IMR-90 (cell line): ENCODE measurements at regions not wholly inside any gene's neighbourhood (a gene's known extent, or its start where the extent isn't known, plus 50 kb on each side); places are given as distances from the start of the nearest gene placed in this dataset.

Experiments
- ATAC-seq: fragments of 200-7000 bp; cut with Tn5 transposase; 2 replicates; pipeline ENCODE4 v1.9.1; 2020; ENCODE audit warnings: low read depth, mild to moderate bottlenecking, moderate library complexity
- BruUV-seq: library from RNA; stranded (reverse); fragments of 400-500 nt; replicated peaks from 2 replicates; lab custom pipeline; 2021; lab: Mats Ljungman, UMichigan
- CTCF ChIA-PET: fragments of 300-600 bp; formaldehyde crosslinking; extraction: SDS; loops from one replicate; lab custom pipeline; 2021; ENCODE audit warnings: antibody characterized with exemption; lab: Yijun Ruan, JAX
- POLR2A ChIA-PET: fragments of 300-600 bp; sonication (Branson Sonifier 250); formaldehyde crosslinking; loops from one replicate; lab custom pipeline; 2022; ENCODE audit warnings: antibody characterized with exemption; ENCODE audit not compliant: unreplicated experiment; lab: Charles Lee
- DNase-seq: peaks from one replicate; pipeline ENCODE4 v3.0.0; 2013
- H2AFZ ChIP-seq: replicated peaks from 2 replicates; pipeline ENCODE3; 2013; ENCODE audit warnings: low read length, mild to moderate bottlenecking; ENCODE audit not compliant: poor library complexity
- H2AK5ac ChIP-seq: 2 replicates; pipeline ENCODE4 v1.6.1; 2013; ENCODE audit warnings: low read depth, low read length, inconsistent platforms
- H2AK9ac ChIP-seq: replicated peaks from 2 replicates; pipeline ENCODE3; 2013; ENCODE audit warnings: mild to moderate bottlenecking, low read depth, low read length, moderate library complexity; ENCODE audit not compliant: poor library complexity
- H2BK120ac ChIP-seq: 2 replicates; pipeline ENCODE4 v1.6.1; 2013; ENCODE audit warnings: low read depth, low read length, inconsistent platforms
- H2BK15ac ChIP-seq: 3 replicates; pipeline ENCODE4 v1.6.1; 2013; ENCODE audit warnings: low read depth, low read length, inconsistent platforms
- H2BK20ac ChIP-seq: 2 replicates; pipeline ENCODE4 v1.6.1; 2013; ENCODE audit warnings: low read depth, mild to moderate bottlenecking, inconsistent platforms, low read length, moderate library complexity
- H2BK5ac ChIP-seq: 2 replicates; pipeline ENCODE4 v1.6.1; 2013; ENCODE audit warnings: mild to moderate bottlenecking, low read depth, low read length, inconsistent platforms; ENCODE audit not compliant: poor library complexity, severe bottlenecking
- H3K14ac ChIP-seq: replicated peaks from 2 replicates; pipeline ENCODE4 v1.6.1; 2013; ENCODE audit warnings: low read depth, low read length, inconsistent platforms
- H3K18ac ChIP-seq: 2 replicates; pipeline ENCODE4 v1.6.1; 2013; ENCODE audit warnings: low read depth, low read length, control low read depth
- H3K23ac ChIP-seq: 2 replicates; pipeline ENCODE4 v1.6.1; 2013; ENCODE audit warnings: low read depth, low read length, inconsistent platforms
- H3K27ac ChIP-seq: 2 replicates; pipeline ENCODE4 v1.5.1; 2013; ENCODE audit warnings: mild to moderate bottlenecking, control low read depth, low read length; ENCODE audit not compliant: insufficient read depth
- H3K27me3 ChIP-seq: 2 replicates; pipeline ENCODE4 v1.6.1; 2013; ENCODE audit warnings: low read length; ENCODE audit not compliant: control insufficient read depth, insufficient read depth
- H3K36me3 ChIP-seq: 2 replicates; pipeline ENCODE4 v1.6.1; 2013; ENCODE audit warnings: low read length, mixed read lengths; ENCODE audit not compliant: control insufficient read depth, insufficient read depth
- H3K4ac ChIP-seq: 2 replicates; pipeline ENCODE4 v1.6.1; 2013; ENCODE audit warnings: low read depth, low read length, inconsistent platforms
- H3K4me1 ChIP-seq: 2 replicates; pipeline ENCODE4 v1.6.1; 2013; ENCODE audit warnings: low read length, mixed read lengths; ENCODE audit not compliant: control insufficient read depth, insufficient read depth
- H3K4me2 ChIP-seq: 2 replicates; pipeline ENCODE4 v1.6.1; 2013; ENCODE audit warnings: low read depth, mild to moderate bottlenecking, control low read depth, low read length, moderate library complexity
- H3K4me3 ChIP-seq: 2 replicates; pipeline ENCODE4 v1.5.1; 2013; ENCODE audit warnings: low read depth, mild to moderate bottlenecking, control low read depth, low read length, moderate library complexity; ENCODE audit not compliant: insufficient read depth
- H3K56ac ChIP-seq: 2 replicates; pipeline ENCODE4 v1.6.1; 2013; ENCODE audit warnings: low read length, inconsistent platforms; ENCODE audit not compliant: insufficient read depth; ENCODE audit errors: extremely low read depth
- H3K79me1 ChIP-seq, 2 experiments: 2 replicates each; pipeline ENCODE4 v1.6.1; 2013; ENCODE audit warnings: low read length in 2 of 2, inconsistent platforms in 1 of 2, low read depth in 1 of 2
- H3K9ac ChIP-seq: 2 replicates; pipeline ENCODE4 v1.6.1; 2013; ENCODE audit warnings: low read depth, low read length, control low read depth
- H3K9me1 ChIP-seq: 2 replicates; pipeline ENCODE4 v1.6.1; 2013; ENCODE audit warnings: low read length, inconsistent platforms; ENCODE audit not compliant: insufficient read depth
- H3K9me3 ChIP-seq: 2 replicates; pipeline ENCODE4 v1.6.1; 2013; ENCODE audit warnings: low read length; ENCODE audit not compliant: control insufficient read depth, insufficient read depth
- H4K20me1 ChIP-seq: 2 replicates; pipeline ENCODE4 v1.6.1; 2013; ENCODE audit warnings: low read length, inconsistent platforms; ENCODE audit not compliant: insufficient read depth
- H4K5ac ChIP-seq: 2 replicates; pipeline ENCODE4 v1.6.1; 2013; ENCODE audit warnings: mild to moderate bottlenecking, low read depth, low read length, control low read depth
- H4K8ac ChIP-seq, 2 experiments: 2 replicates each; pipeline ENCODE4 v1.6.1; 2013; ENCODE audit warnings: low read depth in 2 of 2, low read length in 2 of 2, control low read depth in 1 of 2, inconsistent platforms in 1 of 2
- H4K91ac ChIP-seq: 2 replicates; pipeline ENCODE4 v1.6.1; 2013; ENCODE audit warnings: low read depth, low read length, inconsistent platforms; ENCODE audit not compliant: insufficient read depth
- BHLHE40 ChIP-seq: fragments of 150-350 bp; IDR thresholded peaks from 2 replicates; pipeline ENCODE4 v1.6.1; 2016; ENCODE audit warnings: mild to moderate bottlenecking, low read depth, low read length
- CEBPB ChIP-seq: IDR thresholded peaks from 2 replicates; pipeline ENCODE4 v1.6.1; 2012; ENCODE audit warnings: low read depth, low read length, improper control_type of control experiment
- CHD1 ChIP-seq: IDR thresholded peaks from 2 replicates; pipeline ENCODE4 v1.6.1; 2012; ENCODE audit warnings: low read depth, low read length, improper control_type of control experiment
- MAFK ChIP-seq: IDR thresholded peaks from 2 replicates; pipeline ENCODE4 v1.6.1; 2012; ENCODE audit warnings: low read depth, low read length, improper control_type of control experiment
- NFE2L2 ChIP-seq: fragments of 150-350 bp; IDR thresholded peaks from 2 replicates; pipeline ENCODE4 v1.6.1; 2016; ENCODE audit warnings: low read depth, mild to moderate bottlenecking, low read length
- RAD21 ChIP-seq: IDR thresholded peaks from 2 replicates; pipeline ENCODE4 v1.6.1; 2012; ENCODE audit warnings: low read length, improper control_type of control experiment
- WGBS, 2 experiments: methylation state at CpG; one replicate each; pipeline versions ENCODE4 v1.1.5 to v1.1.7; 2013; ENCODE audit warnings: missing lambda C conversion rate in 2 of 2; ENCODE audit not compliant: insufficient read length in 1 of 2; ENCODE audit errors: extremely low coverage in 2 of 2; 5-methylcytosine and 5-hydroxymethylcytosine counted together
- dilution Hi-C: fragments of 300-500 bp; cut with HindIII; formaldehyde crosslinking; loops from one replicate; pipeline ENCODE4 v1.14.3; 2018; ENCODE audit warnings: low sequenced_read_pairs; ENCODE audit not compliant: unreplicated experiment
- in situ Hi-C: fragments of 300-500 bp; cut with MboI; formaldehyde crosslinking; loops from 3 replicates; pipeline ENCODE4 v1.14.3; 2019; ENCODE audit warnings: low sequenced_read_pairs, inconsistent platforms, mixed read lengths
- intact Hi-C: fragments of 100-400 bp; cut with micrococcal nuclease; formaldehyde crosslinking; loops from 2 replicates; pipeline ENCODE4 v1.10.0; 2022
- TF ChIP-seq, protein P1 (sequence below): fragments of 150-350 bp; IDR thresholded peaks from 2 replicates; pipeline ENCODE4 v1.6.1; 2016; ENCODE audit warnings: low read depth, mild to moderate bottlenecking, low read length, moderate library complexity, borderline replicate concordance

DNA sequence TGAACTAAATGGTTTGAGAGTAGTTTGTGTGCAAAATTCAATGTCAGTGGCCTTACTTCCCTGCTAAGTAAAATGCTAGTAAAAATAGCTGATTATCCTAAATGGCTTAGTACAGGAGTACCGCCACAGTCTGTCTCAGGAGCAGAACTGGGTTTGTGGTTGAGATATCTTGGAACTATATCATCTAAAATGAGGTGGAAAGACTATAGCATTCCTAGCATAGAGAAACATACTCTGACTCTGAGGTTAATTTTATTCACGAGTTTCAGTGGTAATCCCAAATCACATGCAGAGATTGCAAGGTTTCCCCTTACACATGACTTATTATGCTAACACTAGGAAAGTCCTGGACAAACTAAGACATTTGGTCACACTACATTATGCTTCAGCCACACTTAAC lies 70.4 kb downstream of the OR13H1 start:
- no TSS peak for BruUV-seq
- in situ Hi-C loops = no loop called here

More for the DNA sequence above, 70.4 kb downstream of the OR13H1 start:
- Histone ChIP-seq H3K9me3 (no peaks in the 10 kb centered on the region), H2AK5ac (no peak overlapping the region), H3K9ac (no peak overlapping the region), H2BK5ac (no peak overlapping the region), H3K4me2 (no peak overlapping the region), H2BK15ac (no peak overlapping the region), H3K4me1 (no peaks in the 10 kb centered on the region), H3K23ac (no peak overlapping the region), H2AK9ac (no peak overlapping the region), H2BK120ac (no peak overlapping the region), H4K91ac (no peak overlapping the region), H2BK20ac (no peak overlapping the region), H3K36me3 (no peaks in the 10 kb centered on the region), H2AFZ (no peak overlapping the region), H4K20me1 (no peaks in the 10 kb centered on the region; the same call in 1 of the 2 replicates), H4K5ac (no peak overlapping the region), H3K4ac (no peak overlapping the region), H3K27me3 (peaks cover 6% of the 10 kb centered on the region), H3K14ac (no peak overlapping the region), H3K18ac (no peak overlapping the region), H3K4me3 (no peak overlapping the region), H3K56ac (no peak overlapping the region), H3K9me1 (no peaks in the 10 kb centered on the region), H3K27ac (no peak overlapping the region), H4K8ac (no peak overlapping the region), H3K79me1 (no peaks in the 10 kb centered on the region)
- DNase-seq (no peak), ATAC-seq (no peak)
- CTCF ChIA-PET = no interaction called here
- intact Hi-C loops (no loop called here), dilution Hi-C loops (no loop called here)
- POLR2A ChIA-PET = no interaction called here
- no CpG with 5 or more reads among the region's 2 CpGs for WGBS, 2 experiments
- TF ChIP-seq RAD21 (no peak), NFE2L2 (no peak), CEBPB (no peak), BHLHE40 (no peak), MAFK (no peak), CHD1 (no peak)
- TF ChIP-seq, protein P1, sequence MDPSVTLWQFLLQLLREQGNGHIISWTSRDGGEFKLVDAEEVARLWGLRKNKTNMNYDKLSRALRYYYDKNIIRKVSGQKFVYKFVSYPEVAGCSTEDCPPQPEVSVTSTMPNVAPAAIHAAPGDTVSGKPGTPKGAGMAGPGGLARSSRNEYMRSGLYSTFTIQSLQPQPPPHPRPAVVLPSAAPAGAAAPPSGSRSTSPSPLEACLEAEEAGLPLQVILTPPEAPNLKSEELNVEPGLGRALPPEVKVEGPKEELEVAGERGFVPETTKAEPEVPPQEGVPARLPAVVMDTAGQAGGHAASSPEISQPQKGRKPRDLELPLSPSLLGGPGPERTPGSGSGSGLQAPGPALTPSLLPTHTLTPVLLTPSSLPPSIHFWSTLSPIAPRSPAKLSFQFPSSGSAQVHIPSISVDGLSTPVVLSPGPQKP = no peak
